ENCODE measurements at regions not wholly inside any gene's neighbourhood (a gene's known extent, or its start where the extent isn't known, plus 50 kb on each side); places are given as distances from the start of the nearest gene placed in this dataset.
"Not testable (repeated sequence)": the region's sequence is repeated elsewhere in the genome, so short reads cannot be mapped to it uniquely, and the experiment has no call there.

DNA sequence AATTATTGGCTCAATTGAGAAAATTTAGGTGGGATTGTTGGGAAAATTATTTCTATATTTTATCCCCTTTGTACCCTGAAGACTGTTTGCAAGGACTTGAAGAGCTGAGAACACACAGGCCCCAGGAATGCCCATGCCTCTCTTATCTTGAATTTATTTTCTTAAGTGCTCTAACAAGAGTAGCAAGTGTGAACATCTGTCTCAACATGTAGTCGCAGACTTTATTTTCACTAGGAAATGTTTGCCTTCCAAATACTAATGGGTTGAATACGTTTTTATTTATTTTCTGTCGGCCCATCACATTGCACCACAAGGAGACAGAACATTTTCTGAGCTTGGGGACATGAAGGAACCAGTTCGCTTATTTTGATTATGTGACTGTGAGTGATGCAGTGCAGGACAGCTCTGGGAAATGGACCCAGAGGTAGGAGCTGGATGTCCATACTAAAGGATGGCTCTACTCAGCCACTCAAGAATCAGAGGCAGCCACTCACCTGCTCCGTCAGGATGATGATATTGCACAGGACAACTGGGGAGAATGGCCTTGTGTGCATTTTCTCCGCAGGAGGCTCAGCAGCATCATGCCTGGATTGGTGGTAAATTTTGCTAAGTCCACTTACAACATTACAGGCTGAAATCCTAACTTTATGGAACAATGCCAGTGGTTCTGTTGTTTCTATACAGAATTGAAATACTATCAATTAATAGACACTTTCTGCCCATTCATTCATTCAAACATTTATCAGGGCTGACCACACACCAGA is 332.7 kb downstream of the FGFR2 start:
- DNase-seq = no peak

DNA sequence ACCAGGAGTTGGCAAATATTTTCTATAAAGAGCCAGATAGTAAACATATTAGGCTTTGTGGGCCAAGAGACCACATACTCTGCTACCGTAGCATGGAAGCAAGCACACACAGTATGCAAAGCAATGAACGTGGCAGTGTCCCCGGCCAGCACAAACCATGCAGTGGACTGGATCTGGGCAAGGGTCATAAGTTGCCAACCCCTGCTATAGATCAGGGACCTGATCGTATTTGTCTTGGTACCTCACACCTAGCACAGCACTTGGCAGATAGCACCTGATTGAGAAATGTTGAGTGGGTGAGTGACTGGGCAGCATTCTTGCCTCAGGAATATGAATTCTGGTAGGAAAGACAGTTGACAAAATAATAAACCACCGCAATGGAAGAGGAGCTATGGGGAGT is 331.9 kb downstream of the FGFR2 start:
- DNase-seq = no peak

DNA sequence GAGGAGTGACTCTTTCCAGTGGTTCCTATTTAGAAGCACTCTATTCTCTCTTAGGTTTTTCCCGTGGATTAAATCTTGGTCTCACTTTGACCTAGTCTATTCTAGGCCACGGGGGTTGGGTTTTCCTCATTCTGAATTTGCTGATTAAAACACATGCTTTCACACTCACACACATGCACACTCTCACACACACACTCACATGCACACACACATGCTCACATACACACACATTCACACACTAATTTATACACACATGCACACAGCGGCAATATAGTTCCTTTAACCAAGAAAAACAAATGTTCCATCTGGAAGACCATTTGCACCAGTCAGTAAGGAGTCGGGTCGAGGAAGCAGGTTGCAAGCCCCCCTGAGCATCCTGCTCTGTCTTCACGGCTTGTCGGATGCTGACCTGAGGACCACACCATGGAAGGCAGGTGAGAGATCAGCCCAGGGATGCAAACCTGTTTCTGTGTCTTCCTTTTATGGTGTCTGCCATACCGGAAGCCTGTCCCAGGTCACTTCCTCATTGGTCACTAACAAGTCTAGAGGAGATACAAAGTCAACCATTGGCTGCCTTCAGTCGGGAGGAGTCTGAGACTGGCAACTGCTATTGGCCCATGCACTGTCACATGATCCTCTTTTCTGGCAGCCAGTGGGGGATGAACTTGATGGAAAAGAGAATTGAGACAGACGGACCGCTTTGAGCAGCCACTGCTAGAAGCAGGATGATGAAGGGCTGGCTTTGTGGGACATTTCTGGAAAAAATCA is 330.8 kb downstream of the FGFR2 start:
- DNase-seq = no peak

DNA sequence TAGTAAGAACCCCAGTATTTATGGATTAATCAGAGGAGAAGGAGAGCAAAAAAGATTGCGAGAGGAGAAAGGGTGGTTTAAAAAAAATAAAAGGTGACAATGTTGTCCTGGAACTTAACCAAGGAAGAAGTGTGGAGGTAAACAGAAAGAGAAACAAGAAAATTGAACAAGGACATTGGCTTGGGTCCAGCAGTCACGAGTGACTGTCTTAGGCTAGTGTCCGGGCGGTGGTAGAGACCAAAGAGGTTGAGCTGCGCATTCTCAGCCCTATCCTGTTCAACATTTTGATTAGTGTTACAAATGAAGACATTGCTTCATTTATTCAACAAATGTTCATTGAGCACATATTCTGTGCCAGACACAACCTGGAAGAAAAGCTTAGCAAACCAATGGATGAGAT is 329.9 kb downstream of the FGFR2 start:
- no peak for DNase-seq

DNA sequence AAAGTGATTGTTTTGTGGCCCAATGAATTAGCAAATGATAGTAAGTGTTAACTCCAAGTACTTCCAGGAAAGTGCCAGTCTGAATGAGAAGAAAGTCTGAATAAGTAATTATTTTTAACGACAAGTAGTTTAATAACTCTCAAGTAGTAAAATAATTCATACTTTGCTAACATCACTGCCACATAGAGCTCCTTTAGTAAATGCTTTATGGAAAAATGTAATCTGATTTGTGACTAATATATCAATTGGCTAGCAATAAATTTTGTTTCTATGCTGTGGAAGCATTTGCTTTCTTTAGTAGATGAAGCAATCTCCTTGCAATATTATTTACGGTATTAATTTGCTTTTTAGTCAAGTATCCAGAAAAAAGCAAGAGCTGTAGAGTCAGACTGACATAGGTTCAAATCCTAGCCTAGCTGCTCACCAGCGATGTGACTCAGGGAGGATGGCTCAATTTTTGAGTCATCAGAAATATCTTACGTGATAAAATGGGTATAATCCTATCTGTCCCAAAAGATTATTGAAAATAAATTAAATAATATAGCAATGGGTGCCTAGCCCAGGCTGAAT is 329.3 kb downstream of the FGFR2 start:
- DNase-seq = no peak

DNA sequence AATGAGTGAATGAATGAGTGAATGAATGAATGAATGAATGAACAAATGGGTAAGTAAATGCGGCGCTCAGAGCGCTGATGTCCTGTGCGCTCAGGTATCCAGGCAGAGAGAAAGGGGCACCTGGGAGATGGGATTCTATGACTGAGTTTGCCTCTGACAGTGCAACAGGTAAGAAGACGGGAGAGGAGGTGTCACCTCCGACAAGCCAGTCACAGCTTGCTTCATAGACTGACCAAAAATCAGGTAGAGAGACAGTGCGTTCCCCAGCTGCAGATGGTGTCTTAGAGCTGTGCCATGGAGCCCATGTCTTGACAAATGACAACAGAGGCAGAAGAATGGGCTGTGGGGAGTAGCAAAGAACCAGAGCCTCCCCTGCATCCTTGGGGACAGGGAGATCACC is 327.3 kb downstream of the FGFR2 start:
- no peak for DNase-seq

DNA sequence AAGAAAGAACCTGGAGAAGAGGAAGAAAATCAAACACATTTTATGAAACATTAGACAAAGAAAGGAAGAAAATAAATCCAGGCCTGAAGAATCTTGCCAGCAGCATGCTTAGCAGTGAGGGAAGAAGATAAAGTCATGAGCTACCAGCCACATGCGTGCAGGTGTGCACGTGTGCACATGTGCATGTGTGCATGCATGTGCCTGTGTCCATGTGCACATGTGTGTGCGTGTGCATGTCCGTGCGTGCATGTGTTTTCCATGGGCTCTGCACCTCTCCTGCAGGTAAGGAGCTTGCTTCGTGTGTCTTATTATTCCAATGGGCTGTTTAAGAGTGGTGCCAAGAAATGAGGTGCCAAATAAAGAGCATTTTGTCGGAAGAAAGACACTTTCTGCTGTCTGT is 322.2 kb downstream of the FGFR2 start:
- no peak for DNase-seq

DNA sequence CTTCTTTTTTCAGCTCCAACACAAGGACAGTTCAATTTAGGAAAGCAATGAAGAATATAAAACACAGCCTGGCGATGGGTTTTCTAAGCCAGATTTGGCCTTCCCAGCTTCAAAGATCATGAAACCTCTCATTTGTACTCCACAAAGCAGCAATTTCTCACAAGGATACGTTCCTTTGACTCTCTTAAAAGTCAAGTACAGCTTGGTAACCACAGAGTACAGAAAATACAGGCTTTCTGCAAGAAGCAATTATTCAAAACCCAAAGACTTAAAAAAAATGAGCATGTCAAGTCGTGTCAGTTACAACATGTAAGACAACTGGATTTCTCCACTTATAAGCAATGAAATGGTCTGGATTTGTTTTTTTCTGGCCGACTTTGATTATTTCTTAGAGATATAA is 321.4 kb downstream of the FGFR2 start:
- DNase-seq = no peak

DNA sequence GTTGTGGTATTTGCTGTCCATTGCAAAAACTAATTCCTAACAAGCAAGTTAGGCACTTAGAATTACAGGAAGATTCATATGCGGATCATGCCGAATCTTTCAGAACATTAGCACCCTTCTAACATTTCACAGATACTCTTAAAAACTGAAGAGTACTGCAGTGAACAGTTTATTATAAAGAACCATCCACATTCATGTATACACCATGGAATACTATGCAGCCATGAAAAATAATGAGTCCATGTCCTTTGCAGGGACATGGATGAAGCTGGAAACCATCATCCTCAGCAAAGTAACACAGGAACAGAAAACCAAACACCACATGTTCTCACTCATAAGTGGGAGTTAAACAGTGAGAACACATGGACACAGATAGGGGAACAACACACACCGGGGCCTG is 319.9 kb downstream of the FGFR2 start:
- not testable (repeated sequence) for DNase-seq

DNA sequence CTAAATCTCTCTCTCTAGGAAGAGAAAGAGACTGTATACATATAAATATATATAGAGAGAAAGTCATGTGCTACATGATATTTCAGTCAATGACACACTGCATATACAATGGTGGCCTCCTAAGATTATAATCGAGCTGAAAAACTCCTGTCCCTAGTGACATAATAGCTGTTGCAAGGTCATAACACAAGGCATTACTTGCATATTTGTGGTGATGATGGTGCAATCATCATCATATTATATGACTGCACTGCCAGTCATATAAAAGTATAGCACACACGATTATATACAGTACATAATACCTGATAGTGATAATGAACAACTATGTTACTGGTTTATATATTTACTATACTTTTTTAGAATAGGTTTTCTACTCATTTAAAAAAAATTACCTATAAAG is 316.7 kb downstream of the FGFR2 start:
- DNase-seq = no peak

DNA sequence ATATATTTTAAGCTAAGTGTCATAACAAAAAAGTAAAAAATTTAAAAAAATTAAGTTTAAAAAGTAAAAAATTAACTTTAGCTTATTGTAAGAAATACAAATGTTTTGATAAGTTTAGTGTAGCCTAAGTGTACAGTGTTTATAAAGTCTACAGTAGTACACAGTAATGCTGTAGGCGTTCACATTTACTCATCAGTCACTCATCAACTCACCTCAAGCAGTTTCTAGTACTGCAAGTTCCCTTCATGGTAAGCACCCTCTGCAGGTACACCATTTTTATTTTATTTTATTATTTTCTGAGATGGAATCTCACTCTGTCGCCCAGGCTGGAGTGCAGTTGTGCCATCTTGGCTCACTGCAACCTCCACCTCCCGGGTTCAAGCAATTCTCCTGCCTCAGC is 316.0 kb downstream of the FGFR2 start:
- DNase-seq = no peak

DNA sequence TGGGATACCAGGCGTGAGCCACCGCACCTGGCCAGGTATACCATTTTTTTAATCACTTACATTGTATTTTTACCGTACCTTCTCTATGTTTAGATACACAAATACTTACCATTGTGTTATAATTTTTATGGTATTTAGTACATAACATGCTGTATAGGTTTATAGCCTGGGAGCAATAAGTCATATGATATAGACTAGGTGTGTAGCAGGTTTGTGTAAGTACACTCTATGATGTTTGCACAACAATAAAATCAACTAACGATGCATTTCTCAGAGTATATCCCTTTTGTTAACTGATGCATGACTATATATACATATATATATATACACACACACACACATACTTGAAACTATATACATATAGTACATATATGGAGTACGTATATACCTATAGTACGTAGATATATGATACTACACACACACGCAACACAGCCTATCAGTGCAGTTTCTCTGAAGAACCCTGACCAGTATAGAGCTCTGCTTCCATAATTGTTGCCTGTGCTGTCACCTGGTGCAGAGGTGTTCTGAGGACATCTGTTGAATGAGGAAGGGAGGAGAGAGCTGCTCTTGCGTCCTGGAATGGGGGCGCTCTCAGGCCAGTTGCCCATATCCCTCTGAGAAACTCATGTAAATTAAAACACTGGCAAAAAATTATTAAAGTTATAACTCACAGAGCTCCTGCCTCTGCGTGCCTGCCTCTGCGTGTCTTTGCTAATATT is 315.3 kb downstream of the FGFR2 start:
- no peak for DNase-seq

DNA sequence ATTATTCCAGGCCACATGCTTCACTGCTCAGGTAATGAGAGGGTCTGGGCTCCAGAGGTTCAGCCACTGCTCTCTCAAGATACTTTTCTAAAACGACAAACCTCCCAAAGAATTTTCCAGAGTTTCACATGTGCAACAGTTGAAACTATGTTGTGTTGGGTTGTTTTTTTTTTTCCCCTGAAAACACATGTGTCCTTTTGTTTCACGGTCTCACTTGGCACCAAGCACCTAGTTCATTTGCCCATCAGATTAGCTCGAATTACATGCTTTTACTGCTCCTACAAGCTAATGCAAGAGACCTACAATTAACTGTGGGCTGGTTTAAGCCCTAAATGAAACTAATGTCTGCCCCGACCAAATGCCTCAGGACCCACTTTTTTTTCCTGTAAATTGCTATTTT is 313.3 kb downstream of the FGFR2 start:
- DNase-seq = no peak

DNA sequence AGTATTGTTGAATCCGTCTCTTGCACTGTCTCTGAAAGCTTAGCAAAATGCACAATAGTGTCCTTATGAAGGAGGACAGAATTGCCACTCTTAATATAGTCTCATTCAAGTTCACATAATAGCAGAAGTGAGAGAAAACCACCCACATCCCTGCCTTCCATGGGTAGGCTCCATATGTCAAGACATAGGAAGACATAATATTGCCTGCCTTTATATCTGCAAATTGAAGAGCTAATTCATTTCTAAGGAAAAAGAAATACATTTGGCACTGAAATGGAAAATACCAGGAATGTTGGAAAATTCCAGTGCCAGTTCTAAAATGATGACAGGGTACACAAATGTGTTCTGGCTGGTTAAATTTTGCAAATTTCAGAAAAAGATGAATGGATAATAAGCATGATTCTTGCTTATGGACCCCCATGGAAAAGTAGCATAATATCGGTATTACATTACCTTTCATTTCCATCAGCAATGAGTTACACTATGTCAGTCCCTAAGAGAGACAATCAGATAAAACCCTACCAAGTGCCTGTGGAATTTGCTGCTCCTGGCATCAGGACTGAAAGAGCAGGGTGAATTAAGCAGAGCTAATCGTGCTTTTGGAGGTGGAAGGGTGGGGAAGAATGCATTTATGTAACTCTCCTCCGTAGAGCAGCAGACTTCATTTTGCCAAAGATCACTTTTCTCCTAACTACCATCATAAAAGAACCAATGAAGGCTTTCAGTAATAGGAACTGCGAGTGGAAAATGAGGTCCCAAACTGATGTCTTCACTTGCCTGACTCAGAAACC is 312.6 kb downstream of the FGFR2 start:
- peak in 2 of 58 donors; percentile 46 to 51 for DNase-seq

DNA sequence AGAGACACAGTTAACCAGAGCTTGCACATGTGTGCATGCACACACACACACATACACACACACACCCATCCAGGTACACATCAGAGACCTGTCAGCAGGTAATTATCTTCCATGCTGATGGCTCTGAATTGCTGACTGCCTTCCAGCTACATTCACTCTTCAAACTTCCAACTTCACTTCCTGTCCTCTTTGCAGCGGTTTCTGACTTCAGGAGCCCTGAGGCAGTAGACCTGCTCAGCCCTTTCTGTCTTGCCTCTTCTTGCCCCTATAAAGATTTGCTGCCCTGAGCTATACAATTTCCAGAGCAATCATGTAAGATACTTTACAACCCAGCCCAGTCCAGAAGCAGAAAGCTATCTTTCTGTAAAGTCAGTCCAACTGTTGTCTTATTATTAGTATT is 310.2 kb downstream of the FGFR2 start:
- DNase-seq = no peak

DNA sequence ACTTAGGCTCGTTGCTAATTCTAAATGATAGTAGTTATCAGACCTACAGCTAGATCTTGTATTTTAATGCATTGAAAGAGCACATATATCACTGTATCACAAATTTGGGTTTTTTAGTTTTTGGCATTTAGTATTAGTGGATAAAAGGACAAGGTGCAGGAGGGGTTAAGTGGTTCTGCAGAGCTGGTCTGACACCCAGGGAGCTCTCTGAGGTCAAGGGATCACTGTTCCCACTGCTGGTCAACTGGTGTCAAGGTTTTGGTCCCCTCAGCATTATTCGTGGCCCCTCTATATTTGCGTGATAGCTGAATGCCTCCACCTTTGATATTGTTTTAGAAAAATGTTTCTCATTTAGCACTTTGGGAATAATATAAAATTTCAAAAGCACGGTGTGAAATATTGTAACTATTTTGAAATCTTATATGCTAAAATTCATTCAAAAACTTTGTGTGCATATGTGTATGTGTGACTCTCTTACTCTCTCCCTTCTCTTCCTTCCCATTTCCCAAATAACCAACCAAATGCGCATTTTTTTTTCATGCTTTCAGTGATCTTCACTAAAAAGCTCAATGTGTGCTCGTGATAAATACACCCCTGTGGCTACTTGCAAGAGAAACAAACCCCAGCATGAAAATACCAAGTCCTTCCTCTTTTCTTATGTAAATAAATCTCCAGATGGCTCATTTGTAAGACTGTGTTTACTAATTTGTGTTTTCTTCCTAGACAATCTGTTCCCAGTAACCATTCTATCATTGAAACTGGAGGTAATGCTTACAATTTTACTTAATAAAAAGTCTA is 309.2 kb downstream of the FGFR2 start:
- no peak for DNase-seq

DNA sequence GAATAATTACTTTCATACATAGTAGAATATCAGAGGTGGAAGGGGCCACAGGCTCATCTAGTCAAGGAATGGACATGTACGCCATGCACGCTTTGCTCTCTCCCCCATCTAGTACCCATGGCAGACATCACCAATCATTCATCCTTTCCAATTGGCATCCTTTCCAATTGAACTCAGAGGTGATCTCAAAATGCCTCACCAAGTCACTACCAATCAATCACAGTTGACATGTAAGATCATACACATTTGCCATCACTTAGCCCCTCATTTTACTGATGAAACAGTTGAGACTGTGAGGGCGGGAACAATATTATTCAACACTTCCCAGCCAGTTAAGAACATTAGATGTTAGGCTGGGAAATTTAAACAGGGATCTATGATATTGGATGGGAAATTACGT is 308.4 kb downstream of the FGFR2 start:
- no peak for DNase-seq

DNA sequence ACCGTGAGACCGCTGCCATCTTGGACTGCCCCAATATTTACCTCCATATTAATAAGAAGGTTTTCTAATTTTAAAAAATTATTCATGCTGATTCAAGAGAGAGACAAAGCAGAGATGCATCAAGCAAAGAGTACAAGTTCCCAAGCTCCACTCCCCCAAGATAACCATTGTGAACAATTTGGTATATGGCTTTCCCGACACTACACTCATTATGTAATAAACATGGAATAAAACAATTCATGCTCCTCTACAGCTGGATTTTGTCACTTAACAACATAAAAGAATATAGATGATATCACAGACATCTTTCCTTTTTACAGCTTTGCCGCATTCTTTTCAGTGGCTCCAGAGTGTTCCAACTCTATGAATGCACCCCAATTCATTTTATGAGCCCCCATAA is 307.6 kb downstream of the FGFR2 start:
- DNase-seq = no peak

DNA sequence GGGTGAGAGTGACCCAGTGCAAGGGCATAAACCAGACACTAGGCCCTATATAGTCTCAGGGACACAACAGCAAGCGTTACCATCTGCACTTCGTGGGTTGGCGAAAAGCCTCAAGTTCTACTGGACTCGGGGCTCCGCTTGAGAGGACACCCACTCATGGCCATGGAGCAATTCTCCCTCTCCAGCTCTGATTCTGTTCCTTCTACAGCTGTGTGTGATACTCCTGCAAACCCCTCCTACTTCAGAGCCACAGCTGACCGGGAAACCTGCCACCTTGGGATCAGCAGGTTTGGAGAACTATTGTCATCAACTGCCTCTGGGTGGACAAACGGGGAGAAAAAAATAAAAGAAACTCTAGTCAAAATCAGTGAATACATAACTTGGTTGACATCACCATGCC is 306.9 kb downstream of the FGFR2 start:
- DNase-seq = no peak

DNA sequence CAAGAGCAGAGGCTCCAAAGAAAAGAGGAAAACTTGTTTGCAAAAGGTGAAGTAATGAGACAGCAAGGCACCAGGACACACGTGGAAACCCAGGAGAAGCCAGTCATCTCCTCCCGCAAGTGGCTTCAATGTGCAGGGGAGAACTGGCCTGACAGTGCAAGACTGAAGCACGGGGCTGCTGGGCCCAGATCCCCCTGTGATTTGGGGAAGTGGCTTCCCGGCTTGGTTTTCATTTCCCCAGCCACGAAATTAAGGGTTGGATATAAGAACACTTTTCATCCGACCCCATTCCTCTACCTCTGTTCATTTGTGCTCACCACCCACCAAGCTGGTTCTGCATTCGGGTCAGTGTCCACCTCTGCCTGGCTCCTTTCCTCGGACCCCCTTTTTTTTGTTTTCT is 306.4 kb downstream of the FGFR2 start:
- DNase-seq = peak in 2 of 58 donors; percentile 7 to 9
